Thyroid gland (tissue), 4 donors: ENCODE measurements at regions not wholly inside any gene's neighbourhood (a gene's known extent, or its start where the extent isn't known, plus 50 kb on each side); places are given as distances from the start of the nearest gene placed in this dataset.
"Not testable (repeated sequence)": the region's sequence is repeated elsewhere in the genome, so short reads cannot be mapped to it uniquely, and the experiment has no call there.

Source experiments
- DNase-seq, 2 donors: peaks; one replicate each; pipeline ENCODE4 v3.0.0-alpha.2; 2019
- H3K27ac ChIP-seq, 3 donors: fragments of 200-600 bp; sonication (generic); 1 replicate in 2 of 3; 2 replicates in 1 of 3; pipeline ENCODE4 v1.5.1; 2016 to 2019; ENCODE audit warnings: mild to moderate bottlenecking in 1 of 3, moderate library complexity in 1 of 3
- H3K27me3 ChIP-seq: fragments of 200-600 bp; sonication (generic); one replicate; pipeline ENCODE4 v1.5.1; 2019
- H3K36me3 ChIP-seq, 2 donors: fragments of 200-600 bp; sonication (generic); one replicate each; pipeline ENCODE4 v1.5.1; 2016 to 2019
- H3K4me1 ChIP-seq, 2 donors: fragments of 200-600 bp; sonication (generic); one replicate each; pipeline ENCODE4 v1.5.1; 2017 to 2019
- H3K4me3 ChIP-seq, 3 donors: fragments of 200-600 bp; sonication (generic); replicated peaks in 1 of 3; 1 replicate in 2 of 3; 2 replicates in 1 of 3; pipeline ENCODE4 v1.5.1; 2016; ENCODE audit warnings: mild to moderate bottlenecking in 1 of 3
- H3K9me3 ChIP-seq: fragments of 200-600 bp; sonication (generic); one replicate; pipeline ENCODE4 v1.5.1; 2017
- CTCF ChIP-seq, 6 experiments: fragments of 200-600 bp in 3 of 6; fragments of 450-650 bp in 3 of 6; sonication (generic) in 3 of 6; IDR thresholded peaks; one replicate each; pipeline ENCODE4 v1.5.1; 2016 to 2019; ENCODE audit warnings: antibody characterized with exemption in 6 of 6, mild to moderate bottlenecking in 2 of 6, inconsistent platforms in 1 of 6, moderate library complexity in 1 of 6
- POLR2A ChIP-seq, 2 donors: fragments of 450-650 bp; IDR thresholded peaks; one replicate each; pipeline ENCODE4 v1.6.1; 2017; ENCODE audit warnings: antibody characterized with exemption in 2 of 2, mild to moderate bottlenecking in 2 of 2, moderate library complexity in 1 of 2
- WGBS, 2 donors: methylation state at CpG; one replicate each; pipeline ENCODE4 v1.1.5; 2017; 5-methylcytosine and 5-hydroxymethylcytosine counted together
- intact Hi-C: fragments of 100-400 bp; cut with DNase I; formaldehyde crosslinking; loops from one replicate; pipeline ENCODE4 v1.15.1; 2023

- H3K4me3 ChIP-seq = no peak overlapping the region
- no peak for TF ChIP-seq CTCF (IDR thresholded peaks at IDR 0.05)
- TF ChIP-seq POLR2A (IDR thresholded peaks at IDR 0.05) = no peak
- intact Hi-C loops = no loop called here
- no peak overlapping the region for H3K27ac ChIP-seq
- WGBS, 2 donors = 90 to 91% methylated on average over 4 of the region's 4 CpGs
- H3K27me3 ChIP-seq = no peaks in the 10 kb centered on the region
- no peaks in the 10 kb centered on the region for H3K36me3 ChIP-seq
- no peaks in the 10 kb centered on the region for H3K9me3 ChIP-seq
- DNase-seq = no peak
- H3K4me1 ChIP-seq = no peaks in the 10 kb centered on the region
Observed at GRCh38 chr6:67881706-67882065, 753.4 kb upstream of the ADGRB3 start.

DNA sequence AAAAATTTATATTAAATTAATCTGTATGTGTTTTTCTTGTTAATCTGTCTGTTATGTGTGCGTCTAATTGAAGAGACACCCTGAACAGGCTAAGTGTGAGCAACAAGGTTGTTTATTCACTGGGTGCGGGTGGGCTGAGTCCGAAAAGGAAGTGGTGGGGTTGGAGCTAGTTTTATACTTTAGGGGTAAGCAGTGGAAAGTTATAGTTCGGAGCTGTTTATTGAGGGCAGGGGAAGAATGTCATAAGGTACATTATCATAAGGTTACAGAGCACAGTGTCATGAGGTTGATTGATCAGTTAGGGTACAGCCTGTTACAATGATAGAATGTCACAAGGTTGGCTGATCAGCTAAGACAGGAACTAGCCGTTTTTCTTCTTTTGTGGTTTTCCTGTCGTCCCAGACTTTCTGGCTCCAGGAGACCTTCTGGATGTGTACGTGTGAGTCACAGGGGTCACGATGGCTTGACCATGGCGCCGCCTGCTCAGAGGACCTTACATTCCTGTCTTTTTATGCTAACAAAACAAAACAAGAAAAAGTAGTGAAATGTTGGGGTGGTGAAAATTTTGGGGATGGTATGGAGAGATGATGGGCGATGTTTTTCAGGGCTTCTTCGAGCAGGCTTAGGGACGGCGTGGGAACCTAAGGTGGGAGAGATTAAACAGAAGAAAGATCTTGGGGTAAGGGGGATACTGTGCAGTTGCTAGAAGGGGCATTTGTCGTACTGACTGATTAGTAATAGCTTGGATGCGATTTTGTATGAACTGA is 754.0 kb upstream of the ADGRB3 start:
- WGBS, 2 donors = 88 to 89% methylated on average over 16 of the region's 16 CpGs
- intact Hi-C loops = no loop called here
- H3K9me3 ChIP-seq = no peaks in the 10 kb centered on the region
- H3K4me1 ChIP-seq = no peaks in the 10 kb centered on the region
- TF ChIP-seq CTCF (IDR thresholded peaks at IDR 0.05) = no peak
- TF ChIP-seq POLR2A (IDR thresholded peaks at IDR 0.05) = no peak
- H3K4me3 ChIP-seq = no peak overlapping the region
- H3K36me3 ChIP-seq = no peaks in the 10 kb centered on the region
- no peak for DNase-seq
- H3K27me3 ChIP-seq = no peaks in the 10 kb centered on the region
- no peak overlapping the region for H3K27ac ChIP-seq

DNA sequence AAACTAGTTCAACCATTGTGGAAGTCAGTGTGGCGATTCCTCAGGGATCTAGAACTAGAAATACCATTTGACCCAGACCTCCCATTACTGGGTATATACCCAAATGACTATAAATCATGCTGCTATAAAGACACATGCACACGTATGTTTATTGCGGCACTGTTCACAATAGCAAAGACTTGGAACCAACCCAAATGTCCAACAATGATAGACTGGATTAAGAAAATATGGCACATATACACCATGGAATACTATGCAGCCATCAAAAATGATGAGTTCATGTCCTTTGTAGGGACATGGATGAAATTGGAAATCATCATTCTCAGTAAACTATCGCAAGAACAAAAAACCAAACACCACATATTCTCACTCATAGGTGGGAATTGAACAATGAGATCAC is 754.7 kb upstream of the ADGRB3 start:
- H3K27me3 ChIP-seq, H3K9me3 ChIP-seq, H3K4me1 ChIP-seq, H3K4me3 ChIP-seq, H3K27ac ChIP-seq, H3K36me3 ChIP-seq, intact Hi-C loops, DNase-seq: not testable (repeated sequence)
- 86 to 96% methylated on average over 3 to 4 of the region's 4 CpGs for WGBS, 2 donors

DNA sequence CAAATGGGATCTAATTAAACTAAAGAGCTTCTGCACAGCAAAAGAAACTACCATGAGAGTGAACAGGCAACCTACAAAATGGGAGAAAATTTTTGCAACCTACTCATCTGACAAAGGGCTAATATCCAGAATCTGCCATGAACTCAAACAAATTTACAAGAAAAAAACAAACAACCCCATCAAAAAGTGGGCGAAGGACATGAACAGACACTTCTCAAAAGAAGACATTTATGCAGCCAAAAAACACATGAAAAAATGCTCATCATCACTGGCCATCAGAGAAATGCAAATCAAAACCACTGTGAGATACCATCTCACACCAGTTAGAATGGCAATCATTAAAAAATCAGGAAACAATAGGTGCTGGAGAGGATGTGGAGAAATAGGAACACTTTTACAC is 755.2 kb upstream of the ADGRB3 start:
- H3K36me3 ChIP-seq, DNase-seq, H3K27me3 ChIP-seq, intact Hi-C loops, H3K4me3 ChIP-seq, H3K4me1 ChIP-seq, H3K9me3 ChIP-seq, H3K27ac ChIP-seq: not testable (repeated sequence)
- 92 to 100% methylated on average over 1 of the region's 1 CpG for WGBS, 2 donors

DNA sequence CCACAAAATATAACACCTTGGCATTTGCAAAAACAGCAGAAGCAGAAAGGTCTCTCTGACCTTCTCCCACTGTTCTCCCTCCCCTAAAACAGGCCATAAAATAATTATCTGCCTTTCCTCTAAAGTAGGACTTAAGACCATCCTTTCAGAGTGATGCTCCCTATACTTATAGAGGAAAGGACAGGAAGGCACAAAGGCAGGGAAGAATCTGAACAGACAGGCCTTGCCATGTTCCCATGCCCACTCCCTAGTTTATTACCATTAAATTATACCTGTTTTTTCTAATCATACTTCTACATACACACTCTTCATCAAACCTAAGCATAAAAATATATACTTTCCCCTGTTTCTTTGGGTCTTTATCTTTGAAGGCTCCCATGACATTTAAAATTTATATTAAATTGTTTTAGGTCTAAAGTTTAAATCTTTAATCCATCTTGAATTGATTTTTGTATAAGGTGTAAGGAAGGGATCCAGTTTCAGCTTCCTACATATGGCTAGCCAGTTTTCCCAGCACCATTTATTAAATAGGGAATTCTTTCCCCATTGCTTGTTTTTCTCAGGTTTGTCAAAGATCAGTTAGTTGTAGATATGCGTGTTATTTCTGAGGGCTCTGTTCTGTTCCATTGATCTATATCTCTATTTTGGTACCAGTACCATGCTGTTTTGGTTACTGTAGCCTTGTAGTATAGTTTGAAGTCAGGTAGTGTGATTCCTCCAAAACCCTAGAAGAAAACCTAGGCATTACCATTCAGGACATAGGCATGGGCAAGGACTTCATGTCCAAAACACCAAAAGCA is 755.8 kb upstream of the ADGRB3 start:
- H3K9me3 ChIP-seq, H3K36me3 ChIP-seq, H3K4me1 ChIP-seq, H3K27me3 ChIP-seq, DNase-seq, H3K4me3 ChIP-seq, H3K27ac ChIP-seq, intact Hi-C loops: not testable (repeated sequence)
- 93 to 97% methylated on average over 1 of the region's 1 CpG for WGBS, 2 donors

DNA sequence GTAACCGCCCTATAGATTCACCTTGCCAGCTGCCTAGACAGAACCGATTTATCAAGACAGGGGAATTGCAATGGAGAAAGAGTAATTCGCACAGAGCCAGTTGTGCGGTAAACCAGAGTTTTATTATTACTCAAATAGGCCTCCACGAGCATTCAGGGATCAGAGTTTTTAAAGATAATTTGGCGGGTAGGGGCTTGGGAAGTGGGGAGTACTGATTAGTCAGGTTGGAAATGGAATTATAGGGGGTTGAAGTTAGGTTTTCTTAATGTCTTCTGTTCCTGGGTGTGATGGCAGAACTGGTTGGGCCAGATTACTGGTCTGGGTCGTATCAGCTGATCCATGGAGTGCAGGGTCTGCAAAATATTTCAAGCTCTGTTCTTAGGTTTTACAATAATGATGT is 756.9 kb upstream of the ADGRB3 start:
- DNase-seq, H3K9me3 ChIP-seq, intact Hi-C loops, H3K4me1 ChIP-seq, H3K4me3 ChIP-seq, H3K36me3 ChIP-seq, H3K27me3 ChIP-seq, H3K27ac ChIP-seq: not testable (repeated sequence)
- WGBS, 2 donors = 85 to 92% methylated on average over 7 of the region's 7 CpGs

- intact Hi-C loops = no loop called here
- Histone ChIP-seq H3K27me3 (no peaks in the 10 kb centered on the region), H3K36me3 (no peaks in the 10 kb centered on the region), H3K4me1 (no peaks in the 10 kb centered on the region), H3K9me3 (no peaks in the 10 kb centered on the region), H3K4me3 (no peak overlapping the region), H3K27ac (no peak overlapping the region)
- 84 to 88% methylated on average over 2 of the region's 2 CpGs for WGBS, 2 donors
- TF ChIP-seq CTCF (IDR thresholded peaks at IDR 0.05) = no peak
- TF ChIP-seq POLR2A (IDR thresholded peaks at IDR 0.05) = no peak
- no peak for DNase-seq
Observed at GRCh38 chr6:67877288-67877687, 757.8 kb upstream of the ADGRB3 start.
